ENCODE measurements at regions not wholly inside any gene's neighbourhood (a gene's known extent, or its start where the extent isn't known, plus 50 kb on each side); places are given as distances from the start of the nearest gene placed in this dataset.

DNA sequence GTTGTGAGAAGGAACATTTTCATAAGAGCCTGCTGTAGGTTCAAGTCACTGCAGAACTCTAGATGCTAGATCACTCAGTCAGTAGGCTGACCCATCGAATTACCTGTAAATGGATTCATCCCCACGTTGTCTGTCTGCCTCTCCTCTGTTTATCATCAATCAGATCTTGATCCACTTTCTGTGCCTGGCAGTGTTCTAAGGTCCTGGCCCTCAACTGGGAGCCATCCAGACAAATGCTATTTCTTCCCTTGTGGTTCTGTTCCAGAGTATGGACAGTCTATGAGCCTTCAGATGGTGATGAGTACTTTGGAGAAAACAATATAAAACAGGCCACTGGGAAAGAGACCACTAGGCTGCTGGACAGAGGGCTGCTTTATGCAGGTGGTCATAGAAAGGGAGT lies 699.4 kb upstream of the TMEM132C start:
- Histone ChIP-seq H3K27me3 (peaks cover 0 to 18% (median 0%) of the 10 kb centered on the region in 4 donors), H3K9me3 (no peaks in the 10 kb centered on the region), H3K27ac (replicated peaks in 1 of 4) (no peak overlapping the region), H3K4me1 (no peaks in the 10 kb centered on the region), H3K4me3 (no peak overlapping the region), H3K36me3 (no peaks in the 10 kb centered on the region)
- DNase-seq (ENCODE audit: extremely low spot score) = peak; percentile 55
- TF ChIP-seq EP300 (IDR thresholded peaks at IDR 0.05) (no peak), POLR2AphosphoS5 (IDR thresholded peaks at IDR 0.05) (no peak), POLR2A (IDR thresholded peaks at IDR 0.05; ENCODE audit: low read depth) (no peak)
- TF ChIP-seq, protein P1, sequence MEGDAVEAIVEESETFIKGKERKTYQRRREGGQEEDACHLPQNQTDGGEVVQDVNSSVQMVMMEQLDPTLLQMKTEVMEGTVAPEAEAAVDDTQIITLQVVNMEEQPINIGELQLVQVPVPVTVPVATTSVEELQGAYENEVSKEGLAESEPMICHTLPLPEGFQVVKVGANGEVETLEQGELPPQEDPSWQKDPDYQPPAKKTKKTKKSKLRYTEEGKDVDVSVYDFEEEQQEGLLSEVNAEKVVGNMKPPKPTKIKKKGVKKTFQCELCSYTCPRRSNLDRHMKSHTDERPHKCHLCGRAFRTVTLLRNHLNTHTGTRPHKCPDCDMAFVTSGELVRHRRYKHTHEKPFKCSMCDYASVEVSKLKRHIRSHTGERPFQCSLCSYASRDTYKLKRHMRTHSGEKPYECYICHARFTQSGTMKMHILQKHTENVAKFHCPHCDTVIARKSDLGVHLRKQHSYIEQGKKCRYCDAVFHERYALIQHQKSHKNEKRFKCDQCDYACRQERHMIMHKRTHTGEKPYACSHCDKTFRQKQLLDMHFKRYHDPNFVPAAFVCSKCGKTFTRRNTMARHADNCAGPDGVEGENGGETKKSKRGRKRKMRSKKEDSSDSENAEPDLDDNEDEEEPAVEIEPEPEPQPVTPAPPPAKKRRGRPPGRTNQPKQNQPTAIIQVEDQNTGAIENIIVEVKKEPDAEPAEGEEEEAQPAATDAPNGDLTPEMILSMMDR (IDR thresholded peaks at IDR 0.05) = no peak
- intact Hi-C loops (cut with DNase I) = no loop called here
- 44% methylated on average over 2 of the region's 2 CpGs for WGBS

DNA sequence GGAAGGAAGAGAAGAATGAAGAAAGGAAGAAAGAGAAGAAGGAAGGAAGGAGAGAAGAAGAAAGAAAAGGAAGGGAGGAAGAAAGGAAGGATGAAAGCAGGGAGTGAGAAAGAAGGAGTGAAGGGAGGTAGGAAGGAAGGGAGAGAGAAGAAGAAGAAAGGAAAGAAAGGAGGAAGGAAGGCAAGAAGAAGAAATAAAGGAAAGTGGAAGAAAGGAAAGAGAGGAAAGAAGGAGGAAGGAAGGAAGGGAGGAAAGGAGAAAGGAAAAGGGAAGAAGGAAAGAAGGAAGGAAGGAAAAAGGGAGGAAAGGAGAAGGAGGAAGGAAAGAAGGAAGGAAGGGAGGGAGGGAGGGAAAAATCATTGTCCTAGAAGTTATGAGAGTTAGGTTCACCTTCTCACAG lies 696.6 kb upstream of the TMEM132C start:
- intact Hi-C loops (cut with DNase I) = no loop called here

DNA sequence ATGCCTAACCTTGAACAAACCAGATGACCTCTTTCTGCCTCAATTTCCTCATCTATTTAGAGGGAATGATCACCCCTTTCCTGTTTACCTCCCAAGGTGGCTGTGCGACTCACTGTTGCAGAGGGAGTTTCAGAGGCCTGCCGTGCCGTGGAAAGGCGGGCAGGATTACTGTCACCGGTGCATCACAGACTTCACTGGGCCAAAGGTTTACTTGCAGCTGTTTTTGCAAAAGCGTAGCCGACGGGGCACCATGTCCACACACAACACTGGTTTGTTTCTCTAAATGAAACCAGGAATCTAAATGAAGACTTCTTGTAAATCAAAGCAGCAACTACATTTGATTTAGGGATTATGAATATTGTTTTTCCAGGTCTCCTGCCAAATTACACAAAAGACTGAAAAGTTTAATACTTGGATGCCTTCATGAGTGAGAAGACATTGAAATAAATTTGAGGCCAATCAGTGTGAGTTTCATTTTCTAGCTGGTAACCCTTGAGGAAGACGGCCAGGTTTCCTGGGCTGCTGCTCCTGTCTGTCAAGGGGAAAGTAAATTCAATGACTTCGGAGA lies 696.1 kb upstream of the TMEM132C start:
- no peak for DNase-seq (ENCODE audit: extremely low spot score)
- H3K4me1 ChIP-seq = no peaks in the 10 kb centered on the region
- WGBS = 63% methylated on average over 10 of the region's 10 CpGs
- no peak overlapping the region for H3K4me3 ChIP-seq
- H3K27ac ChIP-seq (replicated peaks in 1 of 4) = no peak overlapping the region
- TF ChIP-seq EP300 (IDR thresholded peaks at IDR 0.05) = no peak
- no peak for TF ChIP-seq POLR2AphosphoS5 (IDR thresholded peaks at IDR 0.05)
- TF ChIP-seq, protein P1 (IDR thresholded peaks at IDR 0.05) = no peak
- no peak for TF ChIP-seq POLR2A (IDR thresholded peaks at IDR 0.05; ENCODE audit: low read depth)
- H3K36me3 ChIP-seq = no peaks in the 10 kb centered on the region
- intact Hi-C loops (cut with DNase I) = no loop called here
- no peaks in the 10 kb centered on the region for H3K9me3 ChIP-seq
- peaks cover 0 to 13% (median 0%) of the 10 kb centered on the region in 4 donors for H3K27me3 ChIP-seq

More for the DNA sequence above, 696.6 kb upstream of the TMEM132C start:
- Histone ChIP-seq H3K9me3 (no peaks in the 10 kb centered on the region), H3K4me1 (no peaks in the 10 kb centered on the region), H3K27ac (replicated peaks in 1 of 4) (no peak overlapping the region), H3K4me3 (no peak overlapping the region), H3K36me3 (no peaks in the 10 kb centered on the region), H3K27me3 (peaks cover 0 to 15% (median 0%) of the 10 kb centered on the region in 4 donors)
- TF ChIP-seq EP300 (IDR thresholded peaks at IDR 0.05) (no peak), POLR2AphosphoS5 (IDR thresholded peaks at IDR 0.05) (no peak), POLR2A (IDR thresholded peaks at IDR 0.05; ENCODE audit: low read depth) (no peak)
- TF ChIP-seq, protein P1 (IDR thresholded peaks at IDR 0.05) = no peak
- DNase-seq (ENCODE audit: extremely low spot score) = no peak

DNA sequence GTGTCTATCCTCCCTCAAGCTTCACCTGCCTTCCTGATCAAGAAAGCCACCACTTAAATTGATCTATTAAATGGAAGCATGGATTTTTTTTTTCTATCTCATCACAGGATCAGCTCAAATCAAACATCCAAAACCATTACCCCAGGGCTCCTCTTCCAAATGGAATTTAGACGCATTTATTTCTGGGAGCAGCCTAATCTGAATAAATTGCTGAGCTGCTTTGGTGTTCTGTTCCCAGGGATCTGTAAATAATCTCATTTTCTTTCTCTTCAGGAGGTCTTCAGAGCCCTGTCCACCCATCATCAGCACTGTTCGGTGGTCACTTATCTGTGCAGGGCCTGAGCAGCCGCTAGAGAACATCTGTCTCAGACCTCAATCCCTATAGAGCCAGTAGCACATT lies 695.4 kb upstream of the TMEM132C start:
- no peak for DNase-seq (ENCODE audit: extremely low spot score)
- Histone ChIP-seq H3K9me3 (no peaks in the 10 kb centered on the region), H3K36me3 (no peaks in the 10 kb centered on the region), H3K4me3 (no peak overlapping the region), H3K4me1 (no peaks in the 10 kb centered on the region), H3K27ac (replicated peaks in 1 of 4) (no peak overlapping the region), H3K27me3 (peaks cover 0 to 13% (median 0%) of the 10 kb centered on the region in 4 donors)
- intact Hi-C loops (cut with DNase I) = no loop called here
- WGBS = 72% methylated on average over 3 of the region's 3 CpGs
- TF ChIP-seq EP300 (IDR thresholded peaks at IDR 0.05) (no peak), POLR2A (IDR thresholded peaks at IDR 0.05; ENCODE audit: low read depth) (no peak), POLR2AphosphoS5 (IDR thresholded peaks at IDR 0.05) (no peak)
- TF ChIP-seq, protein P1 (IDR thresholded peaks at IDR 0.05) = no peak

DNA sequence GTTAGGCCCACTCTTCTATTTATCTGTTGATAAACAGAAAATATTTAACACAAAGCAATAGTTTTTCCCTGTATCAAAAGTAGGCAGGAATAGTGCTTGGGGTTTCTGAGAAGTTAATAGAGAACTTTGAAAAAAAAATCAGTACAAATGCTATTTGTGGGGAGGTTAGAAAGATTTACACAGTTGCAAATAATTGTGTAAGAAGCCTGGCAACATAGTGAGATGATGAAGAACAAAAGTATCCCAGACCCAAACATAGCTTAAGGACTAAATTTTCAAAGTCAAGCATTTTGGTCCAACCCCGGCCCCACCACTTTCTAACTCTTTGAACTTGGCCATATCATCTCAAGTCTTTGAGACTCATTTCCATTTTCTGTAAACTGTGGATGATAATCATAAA lies 687.5 kb upstream of the TMEM132C start:
- Histone ChIP-seq H3K9me3 (no peaks in the 10 kb centered on the region), H3K27ac (replicated peaks in 1 of 4) (no peak overlapping the region), H3K4me1 (no peaks in the 10 kb centered on the region), H3K4me3 (no peak overlapping the region), H3K27me3 (no peaks in the 10 kb centered on the region), H3K36me3 (no peaks in the 10 kb centered on the region)
- TF ChIP-seq POLR2AphosphoS5 (IDR thresholded peaks at IDR 0.05) (no peak), EP300 (IDR thresholded peaks at IDR 0.05) (no peak), POLR2A (IDR thresholded peaks at IDR 0.05; ENCODE audit: low read depth) (no peak)
- TF ChIP-seq, protein P1 (IDR thresholded peaks at IDR 0.05) = no peak
- DNase-seq (ENCODE audit: extremely low spot score) = no peak
- WGBS = 100% methylated on average over 1 of the region's 1 CpG
- intact Hi-C loops (cut with DNase I) = no loop called here
